ENCODE measurements at regions not wholly inside any gene's neighbourhood (a gene's known extent, or its start where the extent isn't known, plus 50 kb on each side); places are given as distances from the start of the nearest gene placed in this dataset.

DNA sequence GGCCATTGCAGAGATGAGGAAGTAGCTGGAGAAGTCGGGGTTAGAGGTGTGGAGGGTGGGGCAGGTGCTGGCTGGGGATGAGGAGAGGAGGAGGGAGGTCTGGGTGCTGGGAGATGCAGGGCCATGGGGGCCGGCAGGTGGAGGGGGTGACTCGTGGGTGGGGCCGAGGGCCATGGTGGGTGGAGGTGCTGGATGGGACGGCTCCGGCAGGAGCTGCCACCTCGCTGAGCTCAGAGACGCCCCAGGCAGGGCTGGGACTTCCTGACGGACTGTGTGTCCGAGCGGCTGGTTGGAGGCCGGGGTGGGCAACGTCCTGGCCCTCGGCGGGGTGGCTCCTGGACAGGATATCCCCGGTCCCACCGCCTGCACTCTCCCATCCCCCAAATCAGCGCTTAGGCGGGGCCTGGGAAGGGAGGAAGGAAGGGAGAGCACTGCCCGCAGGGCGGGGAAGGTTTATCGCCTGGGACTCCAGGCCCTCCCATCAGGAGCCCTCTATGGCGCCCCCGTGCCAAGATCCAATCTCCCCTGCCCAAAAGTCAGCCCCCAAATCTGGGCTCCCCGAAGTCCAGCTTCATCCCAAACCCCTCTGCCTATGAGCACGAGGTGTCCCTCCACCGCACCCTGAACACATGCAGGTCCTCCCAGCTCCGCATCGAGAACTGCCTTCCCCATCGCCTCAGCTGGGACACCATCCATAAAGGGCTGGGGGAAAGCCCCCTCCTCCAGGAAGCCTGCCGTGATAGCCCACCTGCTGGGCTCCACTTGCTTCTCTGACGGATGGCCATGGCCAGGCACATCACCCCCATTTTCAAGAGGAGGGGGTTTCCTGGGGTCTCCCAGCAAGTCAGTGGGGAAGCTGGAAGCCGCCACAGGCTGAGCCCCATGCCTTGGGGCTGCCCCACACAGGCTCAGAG lies 58.3 kb upstream of the NOTCH1 start (continued):
- no peak for TF ChIP-seq KDM1A (IDR thresholded peaks at IDR 0.05; ENCODE audit: borderline replicate concordance, low read length)
